HepG2 (cell line): ENCODE measurements at regions not wholly inside any gene's neighbourhood (a gene's known extent, or its start where the extent isn't known, plus 50 kb on each side); places are given as distances from the start of the nearest gene placed in this dataset.

Experiments used
- ATAC-seq: fragments of 200-7000 bp; cut with Tn5 transposase; 3 replicates; pipeline ENCODE4 v1.9.1; 2020; ENCODE audit warnings: mild to moderate bottlenecking, moderate library complexity
- BruUV-seq: library from RNA; stranded (reverse); fragments of 400-500 nt; replicated peaks from 2 replicates; lab custom pipeline; 2021; lab: Mats Ljungman, UMichigan
- CTCF ChIA-PET: fragments of 300-600 bp; formaldehyde crosslinking; extraction: SDS; loops from one replicate; lab custom pipeline; 2021; ENCODE audit warnings: low total read pairs, inconsistent platforms, low intra/inter-chr PET ratio; lab: Yijun Ruan, JAX
- POLR2A ChIA-PET: fragments of 350-600 bp; sonication (Branson Sonifier 250); formaldehyde crosslinking; loops from one replicate; lab custom pipeline; 2020; ENCODE audit warnings: antibody characterized with exemption, inconsistent platforms; lab: Yijun Ruan, JAX
- DNase-seq: peaks from one replicate; pipeline ENCODE4 v3.0.0-alpha.2; 2015; ENCODE audit warnings: low spot score
- FAIRE-seq: peaks from 3 replicates; lab custom pipeline; 2011; peaks lifted over from hg19 to GRCh38; lab: Jason Lieb, UNC
- H2AFZ ChIP-seq: one replicate; pipeline ENCODE4 v1.6.1; 2011; ENCODE audit warnings: low read length, inconsistent platforms
- H3K27ac ChIP-seq: fragments of 300-600 bp; 3 replicates; pipeline ENCODE4 v1.8.0; 2011; ENCODE audit warnings: mixed run types, mild to moderate bottlenecking, mixed read lengths, low read length, inconsistent platforms; ENCODE audit not compliant: insufficient read depth; ENCODE audit errors: extremely low read length
- H3K27me3 ChIP-seq, 2 experiments: fragments of 200-600 bp in 1 of 2; 2 replicates in 1 of 2; 3 replicates in 1 of 2; pipeline versions ENCODE4 v1.6.0 to v1.8.0; 2011; ENCODE audit warnings: low read length in 2 of 2, mild to moderate bottlenecking in 2 of 2, moderate library complexity in 2 of 2, inconsistent platforms in 1 of 2; ENCODE audit not compliant: insufficient read depth in 2 of 2, control insufficient read depth in 1 of 2
- H3K36me3 ChIP-seq, 2 experiments: fragments of 200-600 bp in 1 of 2; replicated peaks in 1 of 2; 2 replicates in 1 of 2; 3 replicates in 1 of 2; pipeline versions ENCODE4 v1.5.1 to v1.8.0; 2011; ENCODE audit warnings: low read length in 2 of 2, inconsistent platforms in 1 of 2; ENCODE audit not compliant: insufficient read depth in 2 of 2, control insufficient read depth in 1 of 2
- H3K4me1 ChIP-seq: 2 replicates; pipeline ENCODE4 v1.5.1; 2012; ENCODE audit warnings: low read length, inconsistent platforms; ENCODE audit not compliant: insufficient read depth
- H3K4me2 ChIP-seq: 2 replicates; pipeline ENCODE4 v1.6.0; 2011; ENCODE audit warnings: low read depth, low read length, inconsistent platforms
- H3K4me3 ChIP-seq, 3 experiments: fragments of 200-600 bp in 1 of 3; sonication (generic), shearing (Covaris generic) in 1 of 3; replicated peaks in 1 of 3; 2 replicates each; pipeline ENCODE4 v1.5.1; 2011 to 2016; ENCODE audit warnings: low read length in 3 of 3, inconsistent platforms in 2 of 3, low read depth in 2 of 3, mild to moderate bottlenecking in 2 of 3, control low read depth in 1 of 3, mixed read lengths in 1 of 3; ENCODE audit not compliant: insufficient read depth in 1 of 3
- H3K79me2 ChIP-seq: one replicate; pipeline ENCODE4 v1.6.1; 2011; ENCODE audit warnings: low read length, inconsistent platforms; ENCODE audit not compliant: insufficient read depth
- H3K9ac ChIP-seq: 2 replicates; pipeline ENCODE4 v1.6.0; 2011; ENCODE audit warnings: mild to moderate bottlenecking, low read depth, low read length, inconsistent platforms; ENCODE audit not compliant: insufficient read depth
- H3K9me3 ChIP-seq: 2 replicates; pipeline ENCODE4 v1.5.1; 2012; ENCODE audit warnings: mild to moderate bottlenecking, low read length
- H4K20me1 ChIP-seq: 2 replicates; pipeline ENCODE4 v1.6.0; 2011; ENCODE audit warnings: inconsistent platforms, mild to moderate bottlenecking, low read length, moderate library complexity; ENCODE audit not compliant: insufficient read depth
- HNF4G ChIP-seq, 2 experiments: sonication (generic) in 1 of 2; formaldehyde crosslinking in 1 of 2; IDR thresholded peaks; 2 replicates each; pipeline versions ENCODE4 v1.4.0 to v1.6.1; 2011 to 2020; ENCODE audit warnings: borderline replicate concordance in 2 of 2, low read depth in 2 of 2, mild to moderate bottlenecking in 2 of 2, low read length in 1 of 2, missing genetic modification reagents in 1 of 2, moderate library complexity in 1 of 2
- ZNF503 ChIP-seq: sonication (generic); formaldehyde crosslinking; IDR thresholded peaks from 2 replicates; pipeline ENCODE4 v1.4.0; 2020; ENCODE audit warnings: missing genetic modification reagents
- WGBS: methylation state at CpG from one replicate; pipeline ENCODE4 v1.1.6; 2017; ENCODE audit warnings: low lambda C conversion rate; 5-methylcytosine and 5-hydroxymethylcytosine counted together
- in situ Hi-C: cut with HindIII; loops from 2 replicates; pipeline ENCODE4 v1.10.0; 2017; ENCODE audit warnings: low pct_unique_long_range_greater_than_20kb; ENCODE audit not compliant: extremely low pct_ligation_motif_present
- intact Hi-C: fragments of 100-400 bp; cut with micrococcal nuclease; formaldehyde crosslinking; loops from one replicate; pipeline ENCODE4 v1.10.0; 2022; ENCODE audit not compliant: unreplicated experiment

- Histone ChIP-seq H3K27ac (no peak overlapping the region), H3K4me2 (no peak overlapping the region), H3K27me3 (peaks cover 3 to 51% of the 10 kb centered on the region in 2 experiments; a peak in 3 of 5 replicates), H3K4me1 (no peaks in the 10 kb centered on the region), H3K36me3 (no peaks in the 10 kb centered on the region), H3K4me3 (no peak overlapping the region), H3K9me3 (no peaks in the 10 kb centered on the region), H3K9ac (no peak overlapping the region), H3K79me2 (no peaks in the 10 kb centered on the region), H4K20me1 (no peaks in the 10 kb centered on the region), H2AFZ (no peak overlapping the region)
- no peak for FAIRE-seq
- intact Hi-C loops, result no loop called here
- in situ Hi-C loops, result loop anchor here (10.0 kb wide), 1 partner anchor 1035 kb away; no protein-coding TSS in a partner anchor
- ChIA-PET CTCF (no interaction called here), POLR2A (no interaction called here)
- ATAC-seq, result no peak
- BruUV-seq, result no TSS peak
- no peak for DNase-seq
- no peak for TF ChIP-seq HNF4G (IDR thresholded peaks at IDR 0.05; ENCODE audit: borderline replicate concordance, low read depth, low read length)
- TF ChIP-seq HNF4G (CRISPR knock-in tag; IDR thresholded peaks at IDR 0.05; ENCODE audit: borderline replicate concordance, low read depth), result no peak
- 13% methylated on average over 16 of the region's 16 CpGs for WGBS
These were observed 106.1 kb upstream of the TMEM132D start for GRCh38 chr12:130009961-130010360.

- H3K9me3 ChIP-seq, result no peaks in the 10 kb centered on the region
- no peak overlapping the region for H3K4me2 ChIP-seq
- no peaks in the 10 kb centered on the region for H4K20me1 ChIP-seq
- DNase-seq, result no peak
- FAIRE-seq, result no peak
- intact Hi-C loops (no loop called here), in situ Hi-C loops (loop anchor here (10.0 kb wide), 1 partner anchor 1037 kb away; no protein-coding TSS in a partner anchor)
- no peak overlapping the region for H2AFZ ChIP-seq
- WGBS, result 30% methylated on average over 12 of the region's 13 CpGs
- no peak for TF ChIP-seq ZNF503 (CRISPR knock-in tag)
- no peaks in the 10 kb centered on the region for H3K36me3 ChIP-seq
- ChIA-PET POLR2A (no interaction called here), CTCF (no interaction called here)
- H3K4me3 ChIP-seq, result no peak overlapping the region
- H3K9ac ChIP-seq, result no peak overlapping the region
- H3K27me3 ChIP-seq, result peaks cover 3 to 58% of the 10 kb centered on the region in 2 experiments; a peak in 3 of 5 replicates
- no TSS peak for BruUV-seq
- no peak for ATAC-seq
- no peaks in the 10 kb centered on the region for H3K4me1 ChIP-seq
- no peaks in the 10 kb centered on the region for H3K79me2 ChIP-seq
- H3K27ac ChIP-seq, result no peak overlapping the region
These were observed 108.0 kb upstream of the TMEM132D start for GRCh38 chr12:130011611-130012385.
